ENCODE measurements at regions not wholly inside any gene's neighbourhood (a gene's known extent, or its start where the extent isn't known, plus 50 kb on each side); places are given as distances from the start of the nearest gene placed in this dataset.

DNA sequence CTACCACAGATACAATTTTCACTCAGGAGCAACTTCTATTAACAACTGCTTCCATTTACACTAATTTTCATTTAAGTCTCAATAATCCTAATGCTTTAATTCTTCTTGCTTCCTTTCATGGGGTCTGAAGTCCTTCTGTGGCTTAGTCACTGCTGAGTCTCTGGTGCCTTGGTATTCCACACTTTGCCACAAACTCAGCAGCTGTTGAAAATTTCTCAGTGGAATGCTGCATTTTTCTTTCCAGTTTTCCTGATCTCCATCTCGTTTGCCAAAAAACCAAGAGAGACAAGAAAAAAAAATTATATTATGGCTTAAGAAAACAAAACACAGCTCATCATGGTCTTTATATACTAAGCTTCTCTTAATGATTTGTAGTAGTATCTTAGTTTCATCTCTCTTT, 269.2 kb upstream of the AZI2 start:
- TF ChIP-seq, protein P1, sequence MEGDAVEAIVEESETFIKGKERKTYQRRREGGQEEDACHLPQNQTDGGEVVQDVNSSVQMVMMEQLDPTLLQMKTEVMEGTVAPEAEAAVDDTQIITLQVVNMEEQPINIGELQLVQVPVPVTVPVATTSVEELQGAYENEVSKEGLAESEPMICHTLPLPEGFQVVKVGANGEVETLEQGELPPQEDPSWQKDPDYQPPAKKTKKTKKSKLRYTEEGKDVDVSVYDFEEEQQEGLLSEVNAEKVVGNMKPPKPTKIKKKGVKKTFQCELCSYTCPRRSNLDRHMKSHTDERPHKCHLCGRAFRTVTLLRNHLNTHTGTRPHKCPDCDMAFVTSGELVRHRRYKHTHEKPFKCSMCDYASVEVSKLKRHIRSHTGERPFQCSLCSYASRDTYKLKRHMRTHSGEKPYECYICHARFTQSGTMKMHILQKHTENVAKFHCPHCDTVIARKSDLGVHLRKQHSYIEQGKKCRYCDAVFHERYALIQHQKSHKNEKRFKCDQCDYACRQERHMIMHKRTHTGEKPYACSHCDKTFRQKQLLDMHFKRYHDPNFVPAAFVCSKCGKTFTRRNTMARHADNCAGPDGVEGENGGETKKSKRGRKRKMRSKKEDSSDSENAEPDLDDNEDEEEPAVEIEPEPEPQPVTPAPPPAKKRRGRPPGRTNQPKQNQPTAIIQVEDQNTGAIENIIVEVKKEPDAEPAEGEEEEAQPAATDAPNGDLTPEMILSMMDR (IDR thresholded peaks at IDR 0.05), result no peak
- no peak for TF ChIP-seq POLR2A (IDR thresholded peaks at IDR 0.05)

Measured in heart left ventricle (tissue), 13 donors.